K562 (cell line): ENCODE measurements at regions not wholly inside any gene's neighbourhood (a gene's known extent, or its start where the extent isn't known, plus 50 kb on each side); places are given as distances from the start of the nearest gene placed in this dataset.

Source experiments
- CBX1 ChIP-seq: sonication (generic); IDR thresholded peaks from 2 replicates; pipeline ENCODE4 v1.6.1; 2016; ENCODE audit warnings: antibody characterized with exemption, low read depth, mild to moderate bottlenecking
- HDAC8 ChIP-seq: fragments of 450-650 bp; IDR thresholded peaks from 2 replicates; pipeline ENCODE4 v1.6.1; 2016; ENCODE audit warnings: mild to moderate bottlenecking, missing genetic modification characterization, moderate library complexity, missing compliant biosample characterization
- LCOR ChIP-seq: sonication (generic); formaldehyde crosslinking; IDR thresholded peaks from 2 replicates; pipeline ENCODE4 v1.8.0; 2022; ENCODE audit warnings: mild to moderate bottlenecking, missing genetic modification reagents
- MAFF ChIP-seq: IDR thresholded peaks from 2 replicates; pipeline ENCODE4 v1.6.1; 2012; ENCODE audit warnings: low read length, improper control_type of control experiment
- NCOA4 ChIP-seq: fragments of 450-650 bp; IDR thresholded peaks from 2 replicates; pipeline ENCODE4 v1.6.1; 2018; ENCODE audit warnings: mild to moderate bottlenecking; ENCODE audit not compliant: partially characterized antibody
- PTBP1 ChIP-seq: fragments of 200-400 bp; formaldehyde crosslinking; IDR thresholded peaks from 2 replicates; pipeline ENCODE4 v1.6.1; 2017; ENCODE audit warnings: low read depth, low read length
- RHOXF2B ChIP-seq: fragments of 250-450 bp; sonication (Bioruptor Pico); conservative IDR thresholded peaks from 2 replicates; pipeline ENCODE4 v1.5.1; 2021
- TAF1 ChIP-seq: IDR thresholded peaks from 2 replicates; pipeline ENCODE4 v1.6.1; 2011; ENCODE audit warnings: mild to moderate bottlenecking, low read length, moderate library complexity; ENCODE audit not compliant: insufficient read depth, control insufficient read depth, severe bottlenecking; ENCODE audit errors: extremely low read depth
- ZNF707 ChIP-seq: fragments of 250-450 bp; sonication (Bioruptor Pico); conservative IDR thresholded peaks from 2 replicates; pipeline ENCODE4 v1.8.0; 2022; ENCODE audit warnings: inconsistent platforms, mild to moderate bottlenecking, moderate library complexity
- TF ChIP-seq, protein P1 (sequence below): IDR thresholded peaks from 2 replicates; pipeline ENCODE4 v1.6.1; 2011; ENCODE audit warnings: borderline replicate concordance, low read depth, mild to moderate bottlenecking, moderate library complexity, low read length; ENCODE audit not compliant: insufficient read depth, poor library complexity, severe bottlenecking
- TF ChIP-seq, protein P2 (sequence below): fragments of 450-650 bp; IDR thresholded peaks from 2 replicates; pipeline ENCODE4 v1.6.1; 2018; ENCODE audit warnings: mild to moderate bottlenecking, low read depth; ENCODE audit not compliant: partially characterized antibody
- TF ChIP-seq, protein P3 (sequence below): fragments of 250-450 bp; sonication (Bioruptor Pico); IDR thresholded peaks from 2 replicates; pipeline ENCODE4 v1.8.0; 2021; ENCODE audit warnings: borderline replicate concordance, mild to moderate bottlenecking, moderate library complexity; ENCODE audit not compliant: poor library complexity, severe bottlenecking
- TF ChIP-seq, protein P4 (sequence below): fragments of 150-350 bp; conservative IDR thresholded peaks from 2 replicates; pipeline ENCODE4 v1.6.1; 2014; ENCODE audit warnings: low read length

DNA sequence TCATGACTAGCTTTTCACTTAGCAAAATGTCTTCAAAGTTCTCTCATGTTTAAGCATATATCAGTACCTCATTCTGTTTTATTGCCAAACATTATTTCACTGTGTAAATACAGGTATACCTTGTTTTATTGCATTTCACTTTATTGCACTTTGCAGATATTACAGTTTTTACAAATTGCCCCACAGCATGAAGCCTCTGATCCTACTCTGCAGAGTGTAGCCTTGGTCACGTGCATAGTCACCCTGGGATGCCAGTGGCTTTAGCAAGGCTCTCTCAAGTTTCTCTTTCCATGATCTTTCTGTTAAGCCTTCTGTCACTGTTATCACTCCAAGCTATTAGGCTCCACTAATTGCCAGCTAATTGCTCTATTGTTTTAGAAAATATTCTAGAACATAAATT, 182.2 kb upstream of the GRIA1 start (continued):
- TF ChIP-seq, protein P1, sequence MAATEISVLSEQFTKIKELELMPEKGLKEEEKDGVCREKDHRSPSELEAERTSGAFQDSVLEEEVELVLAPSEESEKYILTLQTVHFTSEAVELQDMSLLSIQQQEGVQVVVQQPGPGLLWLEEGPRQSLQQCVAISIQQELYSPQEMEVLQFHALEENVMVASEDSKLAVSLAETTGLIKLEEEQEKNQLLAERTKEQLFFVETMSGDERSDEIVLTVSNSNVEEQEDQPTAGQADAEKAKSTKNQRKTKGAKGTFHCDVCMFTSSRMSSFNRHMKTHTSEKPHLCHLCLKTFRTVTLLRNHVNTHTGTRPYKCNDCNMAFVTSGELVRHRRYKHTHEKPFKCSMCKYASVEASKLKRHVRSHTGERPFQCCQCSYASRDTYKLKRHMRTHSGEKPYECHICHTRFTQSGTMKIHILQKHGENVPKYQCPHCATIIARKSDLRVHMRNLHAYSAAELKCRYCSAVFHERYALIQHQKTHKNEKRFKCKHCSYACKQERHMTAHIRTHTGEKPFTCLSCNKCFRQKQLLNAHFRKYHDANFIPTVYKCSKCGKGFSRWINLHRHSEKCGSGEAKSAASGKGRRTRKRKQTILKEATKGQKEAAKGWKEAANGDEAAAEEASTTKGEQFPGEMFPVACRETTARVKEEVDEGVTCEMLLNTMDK, result no peak
- no peak for TF ChIP-seq ZNF707 (CRISPR knock-in tag)
- no peak for TF ChIP-seq HDAC8
- TF ChIP-seq RHOXF2B (CRISPR knock-in tag), result no peak
- no peak for TF ChIP-seq TAF1
- TF ChIP-seq NCOA4, result no peak
- TF ChIP-seq, protein P2, sequence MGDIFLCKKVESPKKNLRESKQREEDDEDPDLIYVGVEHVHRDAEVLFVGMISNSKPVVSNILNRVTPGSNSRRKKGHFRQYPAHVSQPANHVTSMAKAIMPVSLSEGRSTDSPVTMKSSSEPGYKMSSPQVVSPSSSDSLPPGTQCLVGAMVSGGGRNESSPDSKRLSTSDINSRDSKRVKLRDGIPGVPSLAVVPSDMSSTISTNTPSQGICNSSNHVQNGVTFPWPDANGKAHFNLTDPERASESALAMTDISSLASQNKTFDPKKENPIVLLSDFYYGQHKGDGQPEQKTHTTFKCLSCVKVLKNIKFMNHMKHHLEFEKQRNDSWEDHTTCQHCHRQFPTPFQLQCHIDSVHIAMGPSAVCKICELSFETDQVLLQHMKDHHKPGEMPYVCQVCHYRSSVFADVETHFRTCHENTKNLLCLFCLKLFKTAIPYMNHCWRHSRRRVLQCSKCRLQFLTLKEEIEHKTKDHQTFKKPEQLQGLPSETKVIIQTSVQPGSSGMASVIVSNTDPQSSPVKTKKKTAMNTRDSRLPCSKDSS, result no peak
- TF ChIP-seq MAFF, result no peak
- TF ChIP-seq, protein P3, sequence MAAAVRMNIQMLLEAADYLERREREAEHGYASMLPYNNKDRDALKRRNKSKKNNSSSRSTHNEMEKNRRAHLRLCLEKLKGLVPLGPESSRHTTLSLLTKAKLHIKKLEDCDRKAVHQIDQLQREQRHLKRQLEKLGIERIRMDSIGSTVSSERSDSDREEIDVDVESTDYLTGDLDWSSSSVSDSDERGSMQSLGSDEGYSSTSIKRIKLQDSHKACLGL (CRISPR knock-in tag), result no peak
- no peak for TF ChIP-seq LCOR (CRISPR knock-in tag)
- TF ChIP-seq CBX1, result no peak
- TF ChIP-seq, protein P4, sequence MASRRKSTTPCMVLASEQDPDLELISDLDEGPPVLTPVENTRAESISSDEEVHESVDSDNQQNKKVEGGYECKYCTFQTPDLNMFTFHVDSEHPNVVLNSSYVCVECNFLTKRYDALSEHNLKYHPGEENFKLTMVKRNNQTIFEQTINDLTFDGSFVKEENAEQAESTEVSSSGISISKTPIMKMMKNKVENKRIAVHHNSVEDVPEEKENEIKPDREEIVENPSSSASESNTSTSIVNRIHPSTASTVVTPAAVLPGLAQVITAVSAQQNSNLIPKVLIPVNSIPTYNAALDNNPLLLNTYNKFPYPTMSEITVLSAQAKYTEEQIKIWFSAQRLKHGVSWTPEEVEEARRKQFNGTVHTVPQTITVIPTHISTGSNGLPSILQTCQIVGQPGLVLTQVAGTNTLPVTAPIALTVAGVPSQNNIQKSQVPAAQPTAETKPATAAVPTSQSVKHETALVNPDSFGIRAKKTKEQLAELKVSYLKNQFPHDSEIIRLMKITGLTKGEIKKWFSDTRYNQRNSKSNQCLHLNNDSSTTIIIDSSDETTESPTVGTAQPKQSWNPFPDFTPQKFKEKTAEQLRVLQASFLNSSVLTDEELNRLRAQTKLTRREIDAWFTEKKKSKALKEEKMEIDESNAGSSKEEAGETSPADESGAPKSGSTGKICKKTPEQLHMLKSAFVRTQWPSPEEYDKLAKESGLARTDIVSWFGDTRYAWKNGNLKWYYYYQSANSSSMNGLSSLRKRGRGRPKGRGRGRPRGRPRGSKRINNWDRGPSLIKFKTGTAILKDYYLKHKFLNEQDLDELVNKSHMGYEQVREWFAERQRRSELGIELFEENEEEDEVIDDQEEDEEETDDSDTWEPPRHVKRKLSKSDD, result no peak
- no peak for TF ChIP-seq PTBP1
